Mesenteric fat pad (tissue), 1 donor: ENCODE measurements at regions not wholly inside any gene's neighbourhood (a gene's known extent, or its start where the extent isn't known, plus 50 kb on each side); places are given as distances from the start of the nearest gene placed in this dataset.
"Not testable (repeated sequence)": the region's sequence is repeated elsewhere in the genome, so short reads cannot be mapped to it uniquely, and the experiment has no call there.

Source experiments
- DNase-seq: peaks from one replicate; pipeline ENCODE4 v3.0.0-alpha.2; 2020; ENCODE audit warnings: low spot score
- donor health status: DM: yes; HTN: yes; CAD: no.

- no peak for DNase-seq
Observed at GRCh38 chr22:48511211-48511610, 1316.5 kb downstream of the BRD1 start.

GRCh38 chr22:48510599-48510998 is 1317.1 kb downstream of the BRD1 start:
- DNase-seq = no peak

- DNase-seq = no peak
Observed at GRCh38 chr22:48507595-48508350, 1319.9 kb downstream of the BRD1 start.

GRCh38 chr22:48507171-48507570 is 1320.5 kb downstream of the BRD1 start:
- no peak for DNase-seq

- DNase-seq = no peak
Observed at GRCh38 chr22:48506506-48507145, 1321.0 kb downstream of the BRD1 start.

- DNase-seq = no peak
Observed at GRCh38 chr22:48505891-48506290, 1321.8 kb downstream of the BRD1 start.

GRCh38 chr22:48504519-48505140 is 1323.0 kb downstream of the BRD1 start:
- no peak for DNase-seq

- no peak for DNase-seq
Observed at GRCh38 chr22:48503876-48504275, 1323.8 kb downstream of the BRD1 start.

GRCh38 chr22:48503035-48503625 is 1324.5 kb downstream of the BRD1 start:
- DNase-seq = no peak

- DNase-seq = no peak
Observed at GRCh38 chr22:48501231-48501750, 1326.4 kb downstream of the BRD1 start.

GRCh38 chr22:48500471-48501230 is 1327.0 kb downstream of the BRD1 start:
- no peak for DNase-seq

- DNase-seq = no peak
Observed at GRCh38 chr22:48499456-48500425, 1327.9 kb downstream of the BRD1 start.

- DNase-seq = no peak
Observed at GRCh38 chr22:48498526-48499331, 1328.9 kb downstream of the BRD1 start.

- not testable (repeated sequence) for DNase-seq
Observed at GRCh38 chr22:48497743-48498520, 1329.7 kb downstream of the BRD1 start.

GRCh38 chr22:48496987-48497650 is 1330.6 kb downstream of the BRD1 start:
- DNase-seq = no peak

- no peak for DNase-seq
Observed at GRCh38 chr22:48496226-48496845, 1331.3 kb downstream of the BRD1 start.

GRCh38 chr22:48495751-48496080 is 1332.0 kb downstream of the BRD1 start:
- DNase-seq = no peak
